Neural cell (in vitro differentiated cells): ENCODE measurements at regions not wholly inside any gene's neighbourhood (a gene's known extent, or its start where the extent isn't known, plus 50 kb on each side); places are given as distances from the start of the nearest gene placed in this dataset.

Experiments used
- H2AFZ ChIP-seq: fragments of 200-600, 300-800 bp; sonication (generic), shearing (Covaris generic); 2 replicates; pipeline ENCODE4 v1.6.0; 2014; ENCODE audit warnings: low read depth, mild to moderate bottlenecking, antibody characterized with exemption, low read length, moderate library complexity
- H3F3A ChIP-seq: fragments of 200-600 bp; shearing (Covaris generic); 2 replicates; pipeline ENCODE4 v1.6.1; 2016; ENCODE audit warnings: mild to moderate bottlenecking, moderate library complexity, mixed read lengths, antibody characterized with exemption, low read length; ENCODE audit not compliant: insufficient read depth, poor library complexity, severe bottlenecking
- H3K27ac ChIP-seq: fragments of 200-600, 300-800 bp; sonication (generic), shearing (Covaris generic); 2 replicates; pipeline ENCODE4 v1.5.1; 2014; ENCODE audit warnings: mild to moderate bottlenecking, low read length, moderate library complexity
- H3K27me3 ChIP-seq: fragments of 300-800, 200-600 bp; sonication (generic), shearing (Covaris generic); 2 replicates; pipeline ENCODE4 v1.6.0; 2014; ENCODE audit warnings: mild to moderate bottlenecking, low read depth, low read length, moderate library complexity; ENCODE audit not compliant: insufficient read depth
- H3K36me3 ChIP-seq: fragments of 300-800, 200-600 bp; sonication (generic), shearing (Covaris generic); 2 replicates; pipeline ENCODE4 v1.5.1; 2014; ENCODE audit warnings: mild to moderate bottlenecking, antibody characterized with exemption, low read length, moderate library complexity; ENCODE audit not compliant: insufficient read depth
- H3K4me2 ChIP-seq: fragments of 300-800, 200-600 bp; sonication (generic), shearing (Covaris generic); 2 replicates; pipeline ENCODE4 v1.6.0; 2014; ENCODE audit warnings: mild to moderate bottlenecking, low read length
- H3K4me3 ChIP-seq: fragments of 300-800, 200-600 bp; sonication (generic), shearing (Covaris generic); 2 replicates; pipeline ENCODE4 v1.5.1; 2014; ENCODE audit warnings: mild to moderate bottlenecking, low read length, moderate library complexity
- H3K79me2 ChIP-seq: fragments of 200-600 bp; shearing (Covaris generic); replicated peaks from 2 replicates; pipeline ENCODE4 v1.6.0; 2014; ENCODE audit warnings: mild to moderate bottlenecking, low read length, moderate library complexity; ENCODE audit not compliant: insufficient read depth
- H3K9ac ChIP-seq: fragments of 300-800, 200-600 bp; sonication (generic), shearing (Covaris generic); 2 replicates; pipeline ENCODE4 v1.6.1; 2016; ENCODE audit warnings: mild to moderate bottlenecking, low read length, mixed read lengths
- H3K9me2 ChIP-seq: fragments of 200-600 bp; shearing (Covaris generic); 2 replicates; pipeline ENCODE4 v1.6.1; 2016; ENCODE audit warnings: mild to moderate bottlenecking, low read length, mixed read lengths; ENCODE audit not compliant: insufficient read depth
- H3K9me3 ChIP-seq: fragments of 200-600, 300-800 bp; sonication (generic), shearing (Covaris generic); 2 replicates; pipeline ENCODE4 v1.6.1; 2016; ENCODE audit warnings: mild to moderate bottlenecking, mixed run types, low read length, moderate library complexity, mixed read lengths
- H4K20me1 ChIP-seq: fragments of 200-600 bp; shearing (Covaris generic); 2 replicates; pipeline ENCODE4 v1.6.1; 2016; ENCODE audit warnings: mild to moderate bottlenecking, mixed run types; ENCODE audit not compliant: insufficient read depth
- CTCF ChIP-seq: fragments of 450-650 bp; IDR thresholded peaks from 2 replicates; pipeline ENCODE4 v1.5.1; 2014; ENCODE audit warnings: antibody characterized with exemption, mild to moderate bottlenecking, moderate library complexity; ENCODE audit not compliant: poor library complexity, severe bottlenecking
- EP300 ChIP-seq: fragments of 450-650 bp; conservative IDR thresholded peaks from 2 replicates; pipeline ENCODE4 v1.6.1; 2014; ENCODE audit warnings: antibody characterized with exemption, mild to moderate bottlenecking, moderate library complexity; ENCODE audit not compliant: poor library complexity, severe bottlenecking
- EZH2 ChIP-seq: fragments of 200-600, 300-800 bp; shearing (Covaris generic), sonication (generic); IDR thresholded peaks from 2 replicates; pipeline ENCODE4 v1.6.1; 2014; ENCODE audit warnings: antibody characterized with exemption, low read length, borderline replicate concordance, mild to moderate bottlenecking; ENCODE audit not compliant: insufficient read depth, poor library complexity, severe bottlenecking
- MXI1 ChIP-seq: fragments of 450-650 bp; conservative IDR thresholded peaks from 2 replicates; pipeline ENCODE4 v1.6.1; 2014; ENCODE audit warnings: antibody characterized with exemption, mild to moderate bottlenecking; ENCODE audit not compliant: poor library complexity, severe bottlenecking
- POLR2AphosphoS5 ChIP-seq: IDR thresholded peaks from 2 replicates; pipeline ENCODE4 v1.6.1; 2012
- RAD21 ChIP-seq: fragments of 450-650 bp; conservative IDR thresholded peaks from 2 replicates; pipeline ENCODE4 v1.6.1; 2014; ENCODE audit warnings: antibody characterized with exemption, mild to moderate bottlenecking, moderate library complexity
- REST ChIP-seq: IDR thresholded peaks from 2 replicates; pipeline ENCODE4 v1.6.1; 2012; ENCODE audit warnings: borderline replicate concordance
- SMC3 ChIP-seq: fragments of 450-650 bp; conservative IDR thresholded peaks from 2 replicates; pipeline ENCODE4 v1.6.1; 2014; ENCODE audit warnings: antibody characterized with exemption, mild to moderate bottlenecking, moderate library complexity; ENCODE audit not compliant: poor library complexity
- TAF1 ChIP-seq: IDR thresholded peaks from 2 replicates; pipeline ENCODE4 v1.6.1; 2012; ENCODE audit warnings: low read depth

GRCh38 chr10:120392671-120393079 lies 64.4 kb upstream of the PLPP4 start:
- Histone ChIP-seq H3K4me2 (no peak overlapping the region), H3K9me3 (no peaks in the 10 kb centered on the region), H3K36me3 (no peaks in the 10 kb centered on the region), H3K9me2 (no peaks in the 10 kb centered on the region), H3K27me3 (no peaks in the 10 kb centered on the region), H3F3A (no peaks in the 10 kb centered on the region), H3K27ac (no peak overlapping the region), H3K4me3 (no peak overlapping the region), H4K20me1 (no peaks in the 10 kb centered on the region), H3K9ac (no peak overlapping the region), H2AFZ (no peak overlapping the region), H3K79me2 (no peaks in the 10 kb centered on the region)
- TF ChIP-seq RAD21 (no peak), EP300 (no peak), POLR2AphosphoS5 (no peak), CTCF (no peak), EZH2 (no peak), MXI1 (no peak), REST (no peak), TAF1 (no peak), SMC3 (no peak)

GRCh38 chr10:120394446-120394845 lies 62.6 kb upstream of the PLPP4 start:
- Histone ChIP-seq H3K36me3 (no peaks in the 10 kb centered on the region), H3K9me3 (peaks cover 5% of the 10 kb centered on the region), H3K79me2 (no peaks in the 10 kb centered on the region), H4K20me1 (no peaks in the 10 kb centered on the region), H3K9ac (no peak overlapping the region), H3F3A (no peaks in the 10 kb centered on the region), H3K27me3 (no peaks in the 10 kb centered on the region), H3K4me2 (no peak overlapping the region), H3K4me3 (no peak overlapping the region), H3K27ac (no peak overlapping the region), H2AFZ (no peak overlapping the region), H3K9me2 (no peaks in the 10 kb centered on the region)
- no peak for TF ChIP-seq TAF1
- TF ChIP-seq POLR2AphosphoS5, result no peak
- no peak for TF ChIP-seq RAD21
- TF ChIP-seq EP300, result no peak
- no peak for TF ChIP-seq REST
- no peak for TF ChIP-seq EZH2
- TF ChIP-seq CTCF, result no peak
- no peak for TF ChIP-seq MXI1
- no peak for TF ChIP-seq SMC3
